Posterior cingulate gyrus (tissue), 11 donors: ENCODE measurements at regions not wholly inside any gene's neighbourhood (a gene's known extent, or its start where the extent isn't known, plus 50 kb on each side); places are given as distances from the start of the nearest gene placed in this dataset.
A peak's percentile ranks its signal among the peaks of the same experiment; 100 is the strongest.

ENCODE experiments used
- DNase-seq, 10 donors: peaks; one replicate each; pipeline versions ENCODE4 v3.0.0 to v3.0.0-alpha.2; 2020 to 2021; ENCODE audit warnings: mixed read lengths in 3 of 10
- intact Hi-C: fragments of 100-400 bp; cut with DNase I; formaldehyde crosslinking; loops from one replicate; pipeline ENCODE4 v1.15.1; 2023

DNA sequence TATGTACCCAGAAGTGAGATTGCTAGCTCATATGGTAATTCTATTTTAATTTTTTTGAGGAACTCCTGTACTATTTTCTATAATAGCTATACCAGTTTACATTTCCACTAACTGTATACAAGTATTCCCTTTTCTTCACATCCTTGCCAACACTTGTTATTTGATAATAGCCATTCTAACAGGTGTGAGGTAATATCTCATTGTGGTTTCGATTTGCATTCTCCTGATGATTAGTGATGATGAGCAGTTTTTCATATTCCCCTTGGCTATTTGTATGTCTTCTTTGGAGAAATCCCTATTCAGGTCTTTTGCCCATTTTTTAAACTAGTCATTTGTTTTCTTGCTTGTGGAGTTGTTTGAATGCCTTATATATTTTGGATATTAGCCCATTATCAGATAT is 121.3 kb downstream of the BBS10 start:
- intact Hi-C loops: no loop called here
- DNase-seq: no peak

GRCh38 chr12:76226397-76226796 is 121.8 kb downstream of the BBS10 start:
- intact Hi-C loops: no loop called here
- no peak for DNase-seq

DNA sequence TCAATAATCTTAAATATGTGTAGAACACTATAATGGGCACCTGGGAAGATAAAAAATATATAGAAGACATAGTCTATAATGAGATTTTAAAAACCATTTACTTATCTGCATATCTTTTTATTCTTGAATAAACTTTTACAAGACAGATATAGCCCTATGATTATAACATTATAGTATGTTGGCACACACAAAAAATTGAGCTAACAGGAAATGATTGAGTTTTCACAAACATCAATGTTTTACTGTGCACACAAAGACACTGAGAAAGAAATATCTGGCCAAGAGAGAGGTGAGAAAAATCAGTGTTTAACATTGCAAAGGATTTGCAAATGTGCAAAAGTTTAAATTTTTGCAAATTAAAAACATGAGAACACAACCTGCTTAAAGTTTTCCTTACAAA is 124.3 kb downstream of the BBS10 start:
- no peak for DNase-seq
- intact Hi-C loops: no loop called here

DNA sequence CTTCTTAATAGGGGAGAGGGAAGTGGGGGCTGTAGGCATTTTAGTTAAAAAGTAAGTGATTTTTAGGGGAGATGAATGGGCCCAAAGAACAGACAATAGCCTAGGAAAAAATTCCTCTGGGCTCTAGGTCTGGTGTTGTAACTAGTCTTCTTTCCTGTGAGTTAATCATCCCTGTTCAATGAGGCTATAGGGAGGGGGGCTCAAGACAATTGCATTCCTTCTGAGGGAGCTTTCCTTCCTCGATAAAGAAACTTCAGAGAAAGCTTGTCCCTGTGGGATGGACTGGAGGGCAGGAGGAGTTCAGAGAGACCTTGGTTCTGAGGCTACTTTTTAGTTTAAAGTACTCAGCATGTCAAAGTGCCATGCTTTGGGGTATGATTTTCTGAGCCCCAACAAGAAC is 127.2 kb downstream of the BBS10 start:
- intact Hi-C loops: no loop called here
- DNase-seq: no peak

DNA sequence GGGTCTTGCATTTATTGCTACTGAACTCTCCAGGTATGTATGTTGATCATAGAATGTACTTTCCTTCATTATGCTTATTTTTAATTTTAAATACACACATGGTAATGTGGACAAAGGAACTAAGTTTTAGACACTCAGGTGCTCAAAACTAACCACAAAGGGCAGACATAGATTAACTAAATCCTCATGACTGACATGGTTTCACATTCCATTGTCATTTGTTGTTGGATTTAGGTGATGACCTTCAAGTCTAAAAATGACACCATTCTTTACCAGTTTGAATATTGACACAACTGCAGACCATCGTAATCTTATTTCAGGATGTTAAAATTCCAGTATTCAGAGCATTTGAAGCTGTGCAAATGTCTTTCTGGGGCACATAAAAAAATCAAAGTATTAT is 128.4 kb downstream of the BBS10 start:
- DNase-seq: no peak
- intact Hi-C loops: no loop called here

DNA sequence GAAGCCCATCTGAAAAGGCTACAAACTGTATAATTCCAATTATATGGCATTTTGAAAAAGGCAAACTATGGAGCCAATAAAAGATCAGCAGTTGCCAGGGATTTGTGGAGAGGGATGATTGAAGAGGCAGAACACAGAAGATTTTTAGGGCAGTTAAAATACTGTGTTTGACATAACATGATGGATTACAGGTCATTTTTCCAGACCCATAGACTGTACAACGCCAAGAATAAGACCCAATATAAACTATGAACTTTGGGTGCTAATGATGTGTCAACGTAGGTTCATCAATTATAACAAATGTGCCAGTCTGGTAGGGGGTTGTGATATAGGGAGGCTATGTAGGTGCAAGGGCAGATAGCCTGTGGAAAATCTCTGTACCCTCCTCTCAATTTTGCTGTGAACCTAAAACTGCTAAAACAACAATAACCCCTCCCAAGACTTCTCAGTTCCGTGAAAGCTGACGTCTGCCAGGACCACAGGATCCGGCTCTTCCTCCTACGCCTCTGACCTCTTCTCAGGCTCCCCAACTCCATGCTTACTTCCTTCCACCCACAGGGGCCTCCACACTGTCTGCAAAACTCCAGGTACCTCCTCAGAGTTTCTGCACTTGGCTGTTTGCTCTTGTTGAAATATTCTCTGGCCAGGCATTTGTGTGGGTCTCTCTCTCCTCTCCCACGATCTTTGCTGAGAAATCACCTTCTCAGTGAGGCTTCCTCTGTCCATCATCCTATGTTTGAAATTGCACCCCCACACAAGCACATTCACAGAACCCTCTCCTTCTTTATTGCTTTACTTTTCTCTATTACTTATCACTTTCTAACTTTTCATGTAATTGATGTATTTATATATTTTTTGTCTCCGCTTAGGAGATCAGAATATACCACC is 131.4 kb downstream of the BBS10 start:
- no peak for DNase-seq
- intact Hi-C loops: no loop called here

DNA sequence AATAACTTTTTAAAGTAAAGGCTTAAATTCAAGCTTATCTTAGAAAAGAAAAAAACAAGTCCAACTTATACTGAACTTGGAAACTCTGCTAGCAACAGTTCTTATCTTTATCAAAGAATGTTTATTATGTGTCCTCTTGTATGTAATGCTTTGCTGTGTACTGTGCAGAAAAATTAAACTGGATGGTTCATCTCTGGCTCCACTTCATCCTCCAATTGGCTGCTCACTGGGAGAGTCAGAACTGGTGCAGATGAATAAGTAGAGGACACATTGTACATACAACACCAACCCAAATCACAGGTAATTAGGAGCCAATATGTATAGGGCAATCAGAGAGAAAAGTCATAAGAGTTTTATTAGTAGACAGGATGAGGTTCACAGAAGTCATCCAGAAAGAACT is 123.6 kb upstream of the NAP1L1 start:
- intact Hi-C loops: no loop called here
- no peak for DNase-seq

- intact Hi-C loops: no loop called here
- no peak for DNase-seq
Measured at GRCh38 chr12:76206677-76207072, 122.2 kb upstream of the NAP1L1 start.

- intact Hi-C loops: no loop called here
- no peak for DNase-seq
Measured at GRCh38 chr12:76206039-76206676, 121.7 kb upstream of the NAP1L1 start.

DNA sequence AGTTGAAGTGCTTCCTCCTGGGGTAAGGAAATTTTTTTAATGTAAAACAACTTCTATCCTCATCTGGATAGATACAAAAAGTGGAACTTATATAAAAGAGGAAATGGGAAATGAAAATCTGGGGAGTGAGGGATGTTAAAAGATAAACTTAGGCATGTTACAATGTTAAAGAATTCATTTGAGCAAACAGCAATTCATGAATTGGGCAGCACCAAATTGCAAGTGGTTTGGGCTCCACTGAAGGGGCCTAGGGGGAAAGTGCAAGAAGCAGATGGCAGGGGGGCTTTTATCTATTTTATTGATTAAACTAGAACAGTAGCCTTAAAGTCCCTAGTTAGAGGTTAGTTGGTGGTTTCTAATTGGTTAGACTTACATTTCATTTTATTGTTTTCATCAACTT is 118.1 kb upstream of the NAP1L1 start:
- DNase-seq: no peak
- intact Hi-C loops: no loop called here

GRCh38 chr12:76201758-76202157 is 117.3 kb upstream of the NAP1L1 start:
- DNase-seq: no peak
- intact Hi-C loops: no loop called here

- DNase-seq: no peak
- intact Hi-C loops: no loop called here
Measured at GRCh38 chr12:76201316-76201715, 116.8 kb upstream of the NAP1L1 start.

- intact Hi-C loops: no loop called here
- DNase-seq: no peak
Measured at GRCh38 chr12:76199808-76200207, 115.3 kb upstream of the NAP1L1 start.

- no peak for DNase-seq
- intact Hi-C loops: no loop called here
Measured at GRCh38 chr12:76198839-76199238, 114.4 kb upstream of the NAP1L1 start.

- DNase-seq: peak in 4 of 10 donors; percentile 11 to 83 (median 44)
- intact Hi-C loops: no loop called here
Measured at GRCh38 chr12:76197283-76197682, 112.8 kb upstream of the NAP1L1 start.

GRCh38 chr12:76195920-76196319 is 111.4 kb upstream of the NAP1L1 start:
- intact Hi-C loops: no loop called here
- no peak for DNase-seq

DNA sequence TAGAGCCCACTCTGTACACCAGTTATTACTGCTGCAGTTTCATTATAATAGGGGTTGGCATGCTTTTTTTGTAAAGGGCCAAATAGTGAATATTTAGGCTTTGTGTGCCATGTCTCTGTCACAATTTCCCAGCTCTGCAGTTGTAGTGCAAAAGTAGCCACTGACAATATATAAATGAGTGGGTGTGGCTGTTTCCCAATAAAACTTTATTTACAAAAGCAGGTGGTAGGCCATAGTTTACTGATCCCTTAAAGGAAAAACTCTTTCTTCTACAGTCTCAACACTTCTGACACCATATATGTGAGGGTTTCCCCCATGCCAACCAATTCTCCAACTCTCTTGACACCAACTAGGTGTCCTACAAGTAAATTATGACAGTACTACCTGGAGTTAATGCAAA is 110.2 kb upstream of the NAP1L1 start:
- no peak for DNase-seq
- intact Hi-C loops: no loop called here

- DNase-seq: no peak
- intact Hi-C loops: no loop called here
Measured at GRCh38 chr12:76193961-76194360, 109.5 kb upstream of the NAP1L1 start.

DNA sequence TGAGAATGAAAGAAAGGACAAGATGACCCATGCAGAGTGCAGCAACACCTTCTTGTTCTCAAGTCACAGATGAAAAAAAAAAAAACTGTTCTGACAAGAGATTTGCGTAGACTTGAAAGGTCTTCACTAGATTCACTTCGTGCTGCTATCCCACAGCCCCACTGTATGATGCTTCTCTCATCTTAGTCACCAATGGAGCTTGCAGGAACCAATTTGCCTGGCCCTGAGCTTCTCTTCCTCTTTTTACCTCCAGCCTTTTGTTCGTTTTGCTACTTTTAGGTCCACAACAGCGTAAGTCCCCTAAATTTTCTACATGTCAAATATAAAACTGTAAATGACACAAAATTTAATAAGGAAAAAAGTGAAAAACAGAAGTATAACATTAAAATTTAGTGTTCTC is 107.9 kb upstream of the NAP1L1 start:
- intact Hi-C loops: no loop called here
- no peak for DNase-seq

- DNase-seq: no peak
- intact Hi-C loops: no loop called here
Measured at GRCh38 chr12:76190299-76190698, 105.8 kb upstream of the NAP1L1 start.

- intact Hi-C loops: no loop called here
Measured at GRCh38 chr12:76189851-76190250, 105.4 kb upstream of the NAP1L1 start.

GRCh38 chr12:76187177-76187576 is 102.7 kb upstream of the NAP1L1 start:
- no peak for DNase-seq
- intact Hi-C loops: no loop called here

More at GRCh38 chr12:76189851-76190250, 105.4 kb upstream of the NAP1L1 start:
- no peak for DNase-seq
